ENCODE measurements at regions not wholly inside any gene's neighbourhood (a gene's known extent, or its start where the extent isn't known, plus 50 kb on each side); places are given as distances from the start of the nearest gene placed in this dataset.

- TF ChIP-seq, protein P1, sequence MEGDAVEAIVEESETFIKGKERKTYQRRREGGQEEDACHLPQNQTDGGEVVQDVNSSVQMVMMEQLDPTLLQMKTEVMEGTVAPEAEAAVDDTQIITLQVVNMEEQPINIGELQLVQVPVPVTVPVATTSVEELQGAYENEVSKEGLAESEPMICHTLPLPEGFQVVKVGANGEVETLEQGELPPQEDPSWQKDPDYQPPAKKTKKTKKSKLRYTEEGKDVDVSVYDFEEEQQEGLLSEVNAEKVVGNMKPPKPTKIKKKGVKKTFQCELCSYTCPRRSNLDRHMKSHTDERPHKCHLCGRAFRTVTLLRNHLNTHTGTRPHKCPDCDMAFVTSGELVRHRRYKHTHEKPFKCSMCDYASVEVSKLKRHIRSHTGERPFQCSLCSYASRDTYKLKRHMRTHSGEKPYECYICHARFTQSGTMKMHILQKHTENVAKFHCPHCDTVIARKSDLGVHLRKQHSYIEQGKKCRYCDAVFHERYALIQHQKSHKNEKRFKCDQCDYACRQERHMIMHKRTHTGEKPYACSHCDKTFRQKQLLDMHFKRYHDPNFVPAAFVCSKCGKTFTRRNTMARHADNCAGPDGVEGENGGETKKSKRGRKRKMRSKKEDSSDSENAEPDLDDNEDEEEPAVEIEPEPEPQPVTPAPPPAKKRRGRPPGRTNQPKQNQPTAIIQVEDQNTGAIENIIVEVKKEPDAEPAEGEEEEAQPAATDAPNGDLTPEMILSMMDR (IDR thresholded peaks at IDR 0.05) = no peak
- TF ChIP-seq ZFX (IDR thresholded peaks at IDR 0.05; ENCODE audit: borderline replicate concordance) = no peak
Observed at GRCh38 chr10:56623064-56623463, 262.0 kb upstream of the ZWINT start.

Data from 22Rv1 (cell line).